ENCODE measurements at regions not wholly inside any gene's neighbourhood (a gene's known extent, or its start where the extent isn't known, plus 50 kb on each side); places are given as distances from the start of the nearest gene placed in this dataset.

DNA sequence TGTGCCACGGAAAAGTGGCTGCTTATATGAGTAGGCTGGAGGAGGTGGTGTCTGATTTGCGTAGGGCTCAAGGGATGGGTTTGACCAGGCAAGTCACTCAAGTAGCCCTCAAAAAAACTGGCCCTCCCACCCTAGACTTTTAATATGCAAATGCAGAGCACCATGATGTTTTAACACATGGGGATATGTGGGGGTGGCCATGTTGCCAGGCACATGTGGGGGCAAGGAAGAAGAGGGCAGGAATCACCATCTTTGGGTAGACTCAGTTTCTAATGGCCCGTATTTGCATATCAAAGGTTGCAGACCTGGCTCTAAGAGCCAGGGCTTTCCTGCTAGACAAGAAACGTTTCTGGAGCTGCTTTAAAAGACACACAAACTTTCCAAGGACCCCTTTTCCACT, 307.2 kb upstream of the NDN start:
- H3K4me3 ChIP-seq (ENCODE audit: low read depth, low read length): no peak overlapping the region
- TF ChIP-seq CTCF (IDR thresholded peaks at IDR 0.05; ENCODE audit: control insufficient read depth, extremely low read depth, insufficient read depth): no peak
- DNase-seq (ENCODE audit: low read depth): no peak

DNA sequence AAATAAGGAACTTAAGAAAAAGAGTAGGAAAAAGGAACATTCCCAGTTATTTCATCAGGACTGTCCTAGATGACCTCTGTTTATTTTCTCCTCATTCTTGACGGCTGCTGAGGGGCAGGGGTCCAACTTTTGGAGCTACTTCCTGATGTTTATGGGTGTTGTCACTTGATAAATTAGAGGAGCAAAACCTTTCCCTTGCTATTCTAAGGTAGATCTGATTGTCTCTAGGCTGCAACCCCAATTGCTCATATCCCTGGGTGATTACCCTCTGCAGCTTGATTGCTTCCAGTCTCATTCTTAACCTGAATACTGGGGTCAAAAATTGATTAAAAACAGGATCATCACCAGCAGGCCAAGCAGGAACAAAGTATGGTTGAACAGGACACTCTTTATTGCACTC, 311.0 kb upstream of the NDN start:
- TF ChIP-seq CTCF (IDR thresholded peaks at IDR 0.05; ENCODE audit: control insufficient read depth, extremely low read depth, insufficient read depth): no peak
- H3K4me3 ChIP-seq (ENCODE audit: low read depth, low read length): no peak overlapping the region
- no peak for DNase-seq (ENCODE audit: low read depth)

GRCh38 chr15:24008476-24008875, 321.4 kb upstream of the NDN start:
- no peak for DNase-seq (ENCODE audit: low read depth)
- H3K4me3 ChIP-seq (ENCODE audit: low read depth, low read length): no peak overlapping the region
- TF ChIP-seq CTCF (IDR thresholded peaks at IDR 0.05; ENCODE audit: control insufficient read depth, extremely low read depth, insufficient read depth): no peak

- TF ChIP-seq CTCF (IDR thresholded peaks at IDR 0.05; ENCODE audit: control insufficient read depth, extremely low read depth, insufficient read depth): no peak
- H3K4me3 ChIP-seq (ENCODE audit: low read depth, low read length): no peak overlapping the region
- DNase-seq (ENCODE audit: low read depth): no peak
Observed at GRCh38 chr15:24017470-24017869, 330.4 kb upstream of the NDN start.

GRCh38 chr15:24039683-24040082, 352.6 kb upstream of the NDN start:
- peak; percentile 44 for TF ChIP-seq CTCF (IDR thresholded peaks at IDR 0.05; ENCODE audit: control insufficient read depth, extremely low read depth, insufficient read depth)
- no peak overlapping the region for H3K4me3 ChIP-seq (ENCODE audit: low read depth, low read length)
- peak; percentile 14 for DNase-seq (ENCODE audit: low read depth)

DNA sequence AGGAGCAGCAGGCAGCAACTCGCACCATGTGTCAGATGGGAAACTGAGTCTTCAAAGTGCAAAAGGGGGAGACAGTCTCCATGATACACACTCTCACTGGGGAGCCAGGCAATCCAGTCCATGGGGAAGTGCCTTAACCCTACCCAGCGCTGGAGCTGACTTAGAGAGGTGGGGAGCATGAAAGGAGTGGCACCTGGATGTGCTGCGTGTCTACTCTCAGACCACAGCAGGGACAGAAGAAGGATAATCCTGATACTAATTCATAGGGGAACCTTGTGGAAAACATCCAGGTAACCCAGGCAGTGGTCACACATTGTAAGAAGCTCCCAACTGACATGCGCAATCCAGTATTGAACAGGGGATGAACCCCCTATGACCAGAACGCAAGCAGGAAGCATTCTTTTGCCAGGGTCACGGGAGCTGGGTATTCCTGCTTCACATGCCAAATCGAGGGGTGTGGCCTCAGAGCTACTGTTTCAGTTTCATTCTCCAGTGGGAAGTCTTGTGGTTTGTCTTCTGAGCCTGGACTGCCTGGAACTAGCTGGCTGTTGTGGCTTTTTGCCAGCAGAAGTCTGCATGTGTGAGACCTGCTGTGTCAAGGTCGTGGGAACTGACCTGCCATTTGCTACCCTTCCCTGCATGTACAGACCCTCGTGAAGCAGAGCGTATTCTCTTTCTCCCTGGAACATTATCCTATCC, 367.6 kb upstream of the NDN start:
- DNase-seq (ENCODE audit: low read depth): no peak
- no peak for TF ChIP-seq CTCF (IDR thresholded peaks at IDR 0.05; ENCODE audit: control insufficient read depth, extremely low read depth, insufficient read depth)
- H3K4me3 ChIP-seq (ENCODE audit: low read depth, low read length): no peak overlapping the region

Data from LNCaP clone FGC (cell line).